ENCODE measurements at regions not wholly inside any gene's neighbourhood (a gene's known extent, or its start where the extent isn't known, plus 50 kb on each side); places are given as distances from the start of the nearest gene placed in this dataset.

DNA sequence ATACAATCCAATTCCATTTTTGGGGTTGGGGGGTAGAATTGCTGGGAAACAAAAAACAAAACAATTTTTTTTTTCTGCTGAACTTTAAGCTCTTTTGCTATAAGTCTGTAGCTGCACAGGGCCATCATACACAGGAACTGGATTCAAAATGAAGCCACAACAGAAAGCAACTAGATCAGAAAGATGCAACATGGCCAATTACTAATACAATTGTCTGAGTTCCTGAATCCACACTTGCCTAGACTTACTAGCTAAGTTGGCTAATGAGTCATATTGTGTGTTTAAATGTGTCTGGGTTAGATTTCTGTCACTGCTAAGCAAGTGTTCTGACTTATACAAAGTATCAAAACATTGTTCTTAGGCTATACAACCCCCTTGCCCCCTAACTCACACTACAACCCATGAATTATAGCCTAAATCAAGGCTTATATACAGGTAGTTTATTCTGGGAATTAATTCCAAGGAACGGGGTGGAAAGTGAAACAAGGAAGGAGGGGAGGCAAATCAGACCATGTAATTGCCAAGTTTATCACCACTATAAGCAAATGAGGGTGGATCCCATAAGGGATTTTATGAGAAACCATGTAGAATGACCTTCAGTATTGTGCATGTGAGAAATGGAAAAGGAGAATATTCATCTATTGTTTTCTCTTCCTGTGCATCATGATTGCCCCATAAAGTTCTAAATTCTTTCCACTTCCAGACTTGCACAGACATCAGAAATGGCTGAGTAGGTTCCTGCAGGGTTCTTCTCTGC, 337.9 kb upstream of the SORCS1 start:
- ChIA-PET POLR2A (ENCODE audit: unreplicated experiment) (no interaction called here), CTCF (no interaction called here)
- Histone ChIP-seq H2AFZ (ENCODE audit: low read length) (no peak overlapping the region), H3K9me3 (ENCODE audit: low read length) (no peaks in the 10 kb centered on the region), H3K9me2 (replicated peaks; ENCODE audit: low read length) (no peaks in the 10 kb centered on the region), H3K27ac (ENCODE audit: low read length) (no peak overlapping the region), H3F3A (ENCODE audit: low read length, unreplicated experiment) (no peaks in the 10 kb centered on the region), H4K20me1 (ENCODE audit: low read length) (no peaks in the 10 kb centered on the region), H3K79me2 (ENCODE audit: low read length) (no peaks in the 10 kb centered on the region), H3K36me3 (ENCODE audit: low read depth, low read length) (no peaks in the 10 kb centered on the region), H3K9ac (ENCODE audit: low read length) (no peak overlapping the region), H3K4me1 (ENCODE audit: insufficient read depth, low read length) (no peaks in the 10 kb centered on the region; the same call in 1 of the 2 replicates), H3K27me3 (ENCODE audit: low read length) (no peaks in the 10 kb centered on the region), H3K4me3 (ENCODE audit: low read length) (no peak overlapping the region), H3K4me2 (ENCODE audit: low read length) (no peak overlapping the region)
- no TSS peak for BruUV-seq (replicated peaks)
- no peak for TF ChIP-seq EZH2 (IDR thresholded peaks at IDR 0.05; ENCODE audit: low read length, unreplicated experiment)
- no peak for TF ChIP-seq EZH2phosphoT487 (IDR thresholded peaks at IDR 0.05; ENCODE audit: borderline replicate concordance, low read length)
- TF ChIP-seq CTCF (conservative IDR thresholded peaks at IDR 0.05; ENCODE audit: low read depth, low read length), result no peak
- DNase-seq (no peak), ATAC-seq (no peak)
- intact Hi-C loops (cut with micrococcal nuclease), result no loop called here

DNA sequence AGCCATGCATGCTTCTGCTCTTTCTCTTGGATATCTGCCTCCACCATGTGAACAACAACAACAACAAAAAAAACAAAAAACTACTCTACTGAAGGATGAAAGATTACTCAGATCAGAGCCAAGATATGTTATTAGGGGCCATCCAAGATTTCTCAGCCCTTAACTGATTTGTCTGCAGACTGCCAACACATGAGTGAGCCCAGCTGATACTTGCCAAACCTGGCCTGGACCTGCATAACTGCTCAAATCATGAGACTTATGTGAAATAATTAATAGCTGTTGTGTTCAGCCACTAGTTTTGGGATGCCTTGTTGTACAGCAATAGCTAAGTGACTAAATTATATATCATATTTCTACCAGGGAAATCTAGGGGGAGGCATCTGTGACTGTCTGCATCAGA, 334.5 kb upstream of the SORCS1 start:
- POLR2A ChIA-PET (ENCODE audit: unreplicated experiment), result interaction anchor here (0.6 kb wide), 1 partner anchor 296 kb away, joined by 3 read pairs; no protein-coding TSS in a partner anchor
- H3K9me3 ChIP-seq (ENCODE audit: low read length), result no peaks in the 10 kb centered on the region
- H3F3A ChIP-seq (ENCODE audit: low read length, unreplicated experiment), result no peaks in the 10 kb centered on the region
- no peak for ATAC-seq
- H3K9ac ChIP-seq (ENCODE audit: low read length), result no peak overlapping the region
- CTCF ChIA-PET, result no interaction called here
- H3K4me2 ChIP-seq (ENCODE audit: low read length), result no peak overlapping the region
- DNase-seq, result no peak
- H3K36me3 ChIP-seq (ENCODE audit: low read depth, low read length), result no peaks in the 10 kb centered on the region
- no peak overlapping the region for H3K27ac ChIP-seq (ENCODE audit: low read length)
- no peaks in the 10 kb centered on the region for H4K20me1 ChIP-seq (ENCODE audit: low read length)
- H3K27me3 ChIP-seq (ENCODE audit: low read length), result no peaks in the 10 kb centered on the region
- H3K79me2 ChIP-seq (ENCODE audit: low read length), result no peaks in the 10 kb centered on the region
- TF ChIP-seq EZH2phosphoT487 (IDR thresholded peaks at IDR 0.05; ENCODE audit: borderline replicate concordance, low read length) (no peak), EZH2 (IDR thresholded peaks at IDR 0.05; ENCODE audit: low read length, unreplicated experiment) (no peak)
- no peaks in the 10 kb centered on the region; the same call in 1 of the 2 replicates for H3K4me1 ChIP-seq (ENCODE audit: insufficient read depth, low read length)
- intact Hi-C loops (cut with micrococcal nuclease), result no loop called here
- H2AFZ ChIP-seq (ENCODE audit: low read length), result no peak overlapping the region
- no peaks in the 10 kb centered on the region for H3K9me2 ChIP-seq (replicated peaks; ENCODE audit: low read length)
- H3K4me3 ChIP-seq (ENCODE audit: low read length), result no peak overlapping the region
- no TSS peak for BruUV-seq (replicated peaks)

DNA sequence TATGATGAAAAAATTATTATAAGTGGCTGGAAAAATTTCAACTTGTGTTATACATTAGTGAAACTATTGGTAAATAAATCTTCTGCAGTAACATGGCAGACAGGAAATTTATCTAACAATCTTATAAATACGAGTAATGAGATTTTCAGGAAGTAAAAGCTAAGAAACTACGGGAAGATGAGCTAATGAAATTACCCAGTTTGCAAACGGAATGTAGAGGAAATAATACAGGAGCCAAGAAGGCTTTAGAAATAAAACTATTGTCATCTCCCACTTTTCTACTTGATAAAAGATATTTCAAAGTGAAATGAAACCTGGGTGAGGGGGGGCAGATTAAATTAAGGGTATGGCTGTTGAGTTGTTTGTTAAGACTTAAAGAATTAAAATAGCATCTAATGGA, 332.5 kb upstream of the SORCS1 start:
- DNase-seq (no peak), ATAC-seq (no peak)
- TF ChIP-seq EZH2phosphoT487 (IDR thresholded peaks at IDR 0.05; ENCODE audit: borderline replicate concordance, low read length) (no peak), CTCF (conservative IDR thresholded peaks at IDR 0.05; ENCODE audit: low read depth, low read length) (no peak), EZH2 (IDR thresholded peaks at IDR 0.05; ENCODE audit: low read length, unreplicated experiment) (no peak)
- no peaks in the 10 kb centered on the region for H3K79me2 ChIP-seq (ENCODE audit: low read length)
- no peak overlapping the region for H3K27ac ChIP-seq (ENCODE audit: low read length)
- ChIA-PET CTCF (no interaction called here), POLR2A (ENCODE audit: unreplicated experiment) (no interaction called here)
- no peaks in the 10 kb centered on the region for H3K9me2 ChIP-seq (replicated peaks; ENCODE audit: low read length)
- no peaks in the 10 kb centered on the region for H3F3A ChIP-seq (ENCODE audit: low read length, unreplicated experiment)
- H3K27me3 ChIP-seq (ENCODE audit: low read length), result no peaks in the 10 kb centered on the region
- H3K9me3 ChIP-seq (ENCODE audit: low read length), result no peaks in the 10 kb centered on the region
- no peak overlapping the region for H2AFZ ChIP-seq (ENCODE audit: low read length)
- no peak overlapping the region for H3K9ac ChIP-seq (ENCODE audit: low read length)
- no TSS peak for BruUV-seq (replicated peaks)
- intact Hi-C loops (cut with micrococcal nuclease), result no loop called here
- H4K20me1 ChIP-seq (ENCODE audit: low read length), result no peaks in the 10 kb centered on the region
- no peaks in the 10 kb centered on the region for H3K36me3 ChIP-seq (ENCODE audit: low read depth, low read length)
- H3K4me1 ChIP-seq (ENCODE audit: insufficient read depth, low read length), result no peaks in the 10 kb centered on the region; the same call in 1 of the 2 replicates
- no peak overlapping the region for H3K4me3 ChIP-seq (ENCODE audit: low read length)
- H3K4me2 ChIP-seq (ENCODE audit: low read length), result no peak overlapping the region
